ENCODE measurements at regions not wholly inside any gene's neighbourhood (a gene's known extent, or its start where the extent isn't known, plus 50 kb on each side); places are given as distances from the start of the nearest gene placed in this dataset.
"Not testable (repeated sequence)": the region's sequence is repeated elsewhere in the genome, so short reads cannot be mapped to it uniquely, and the experiment has no call there.

DNA sequence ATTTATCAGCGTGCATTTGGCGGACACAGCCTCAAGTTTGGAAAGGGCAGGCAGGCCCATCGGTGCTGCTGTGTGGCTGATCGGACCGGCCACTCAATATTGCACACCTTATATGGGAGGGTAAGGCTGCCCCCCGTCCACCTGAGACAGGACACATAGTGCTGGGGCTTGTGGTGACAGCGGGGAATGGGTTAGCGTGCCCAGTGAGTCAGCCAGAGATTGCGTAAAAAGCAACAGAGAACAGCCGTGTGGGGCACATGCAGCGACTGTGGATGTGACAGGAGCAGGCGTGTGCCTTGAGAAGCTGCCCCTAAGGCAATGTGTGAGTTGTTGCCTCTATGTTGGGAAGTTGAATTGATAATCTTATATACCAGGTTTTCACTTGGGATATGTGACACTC lies 56.6 kb upstream of the MUC20 start:
- TF ChIP-seq, protein P1, sequence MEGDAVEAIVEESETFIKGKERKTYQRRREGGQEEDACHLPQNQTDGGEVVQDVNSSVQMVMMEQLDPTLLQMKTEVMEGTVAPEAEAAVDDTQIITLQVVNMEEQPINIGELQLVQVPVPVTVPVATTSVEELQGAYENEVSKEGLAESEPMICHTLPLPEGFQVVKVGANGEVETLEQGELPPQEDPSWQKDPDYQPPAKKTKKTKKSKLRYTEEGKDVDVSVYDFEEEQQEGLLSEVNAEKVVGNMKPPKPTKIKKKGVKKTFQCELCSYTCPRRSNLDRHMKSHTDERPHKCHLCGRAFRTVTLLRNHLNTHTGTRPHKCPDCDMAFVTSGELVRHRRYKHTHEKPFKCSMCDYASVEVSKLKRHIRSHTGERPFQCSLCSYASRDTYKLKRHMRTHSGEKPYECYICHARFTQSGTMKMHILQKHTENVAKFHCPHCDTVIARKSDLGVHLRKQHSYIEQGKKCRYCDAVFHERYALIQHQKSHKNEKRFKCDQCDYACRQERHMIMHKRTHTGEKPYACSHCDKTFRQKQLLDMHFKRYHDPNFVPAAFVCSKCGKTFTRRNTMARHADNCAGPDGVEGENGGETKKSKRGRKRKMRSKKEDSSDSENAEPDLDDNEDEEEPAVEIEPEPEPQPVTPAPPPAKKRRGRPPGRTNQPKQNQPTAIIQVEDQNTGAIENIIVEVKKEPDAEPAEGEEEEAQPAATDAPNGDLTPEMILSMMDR (conservative IDR thresholded peaks at IDR 0.05; ENCODE audit: low read depth, low read length), result not testable (repeated sequence)
- TF ChIP-seq EZH2 (IDR thresholded peaks at IDR 0.05; ENCODE audit: borderline replicate concordance, low read depth, low read length, poor library complexity, severe bottlenecking), result not testable (repeated sequence)

Data from A673 (cell line).